ENCODE measurements at regions not wholly inside any gene's neighbourhood (a gene's known extent, or its start where the extent isn't known, plus 50 kb on each side); places are given as distances from the start of the nearest gene placed in this dataset.

GRCh38 chr13:40445557-40445990 is 220.9 kb downstream of the FOXO1 start:
- peak; percentile 50 for DNase-seq (ENCODE audit: low read depth)
- no peak for TF ChIP-seq CTCF (conservative IDR thresholded peaks at IDR 0.05; ENCODE audit: low read depth, low read length)
- no peak overlapping the region for H3K4me3 ChIP-seq (ENCODE audit: low read depth, low read length)

- no peak overlapping the region for H3K4me3 ChIP-seq (ENCODE audit: low read depth, low read length)
- DNase-seq (ENCODE audit: low read depth): peak; percentile 23
- no peak for TF ChIP-seq CTCF (conservative IDR thresholded peaks at IDR 0.05; ENCODE audit: low read depth, low read length)
These were observed 220.1 kb downstream of the FOXO1 start for GRCh38 chr13:40446365-40446764.

GRCh38 chr13:40447857-40448256 is 218.6 kb downstream of the FOXO1 start:
- no peak for DNase-seq (ENCODE audit: low read depth)
- H3K4me3 ChIP-seq (ENCODE audit: low read depth, low read length): no peak overlapping the region
- TF ChIP-seq CTCF (conservative IDR thresholded peaks at IDR 0.05; ENCODE audit: low read depth, low read length): no peak

GRCh38 chr13:40452038-40452666 is 214.3 kb downstream of the FOXO1 start:
- no peak overlapping the region for H3K4me3 ChIP-seq (ENCODE audit: low read depth, low read length)
- DNase-seq (ENCODE audit: low read depth): no peak
- no peak for TF ChIP-seq CTCF (conservative IDR thresholded peaks at IDR 0.05; ENCODE audit: low read depth, low read length)

GRCh38 chr13:40452741-40453334 is 213.6 kb downstream of the FOXO1 start:
- DNase-seq (ENCODE audit: low read depth): no peak
- TF ChIP-seq CTCF (conservative IDR thresholded peaks at IDR 0.05; ENCODE audit: low read depth, low read length): no peak
- H3K4me3 ChIP-seq (ENCODE audit: low read depth, low read length): no peak overlapping the region

GRCh38 chr13:40453351-40454021 is 213.0 kb downstream of the FOXO1 start:
- no peak for TF ChIP-seq CTCF (conservative IDR thresholded peaks at IDR 0.05; ENCODE audit: low read depth, low read length)
- peak; percentile 47 for DNase-seq (ENCODE audit: low read depth)
- H3K4me3 ChIP-seq (ENCODE audit: low read depth, low read length): no peak overlapping the region

All from choroid plexus epithelial cell (primary cell).